H54 (cell line): ENCODE measurements at regions not wholly inside any gene's neighbourhood (a gene's known extent, or its start where the extent isn't known, plus 50 kb on each side); places are given as distances from the start of the nearest gene placed in this dataset.

Experiments
- DNase-seq: peaks from one replicate; pipeline ENCODE4 v3.0.0; 2011; ENCODE audit warnings: low spot score, mixed read lengths; ENCODE audit not compliant: insufficient read length
- FAIRE-seq: peaks from 3 replicates; lab custom pipeline; 2011; peaks lifted over from hg19 to GRCh38; lab: Jason Lieb, UNC
- POLR2A ChIP-seq: IDR thresholded peaks from 2 replicates; pipeline ENCODE4 v1.6.1; 2011; ENCODE audit warnings: low read depth, mild to moderate bottlenecking, low read length

DNA sequence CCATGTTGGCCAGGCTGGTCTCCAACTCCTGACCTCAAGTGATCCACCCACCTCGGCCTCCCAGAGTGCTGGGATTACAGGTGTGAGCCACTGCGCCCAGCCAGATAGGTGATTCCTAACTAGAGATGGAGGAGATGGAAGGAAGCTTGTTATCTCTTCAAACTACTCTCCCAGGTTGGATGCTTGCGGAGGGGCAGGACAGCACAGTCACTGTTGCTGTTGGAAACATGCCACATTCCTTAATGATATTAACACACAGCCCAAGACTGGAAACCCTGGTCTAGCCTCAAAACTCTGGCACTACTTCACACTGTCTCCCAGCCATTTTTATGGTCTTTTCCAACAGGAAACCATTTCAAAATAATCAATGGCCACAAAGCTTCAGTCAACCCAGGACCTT, 468.8 kb upstream of the NRP1 start:
- DNase-seq, result no peak
- no peak for TF ChIP-seq POLR2A
- FAIRE-seq, result no peak

DNA sequence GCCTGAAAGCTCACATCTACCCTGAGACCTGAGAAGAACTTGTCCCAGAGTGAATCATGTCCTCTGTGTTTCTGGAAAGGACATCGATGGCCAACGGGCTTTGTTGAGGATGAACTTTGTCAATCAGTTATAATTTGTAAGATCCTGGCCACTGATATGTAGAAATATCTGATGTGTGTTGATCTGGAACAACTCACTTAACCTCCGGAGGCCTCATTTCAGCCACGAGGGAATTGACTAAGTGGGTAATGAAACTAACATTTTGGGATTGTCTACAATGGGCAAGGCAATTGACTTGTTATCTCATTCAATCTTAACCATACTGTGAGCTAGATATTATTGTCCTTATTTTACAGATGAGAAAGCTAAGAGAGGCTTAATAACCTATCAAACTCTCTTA, 468.1 kb upstream of the NRP1 start:
- TF ChIP-seq POLR2A, result no peak
- FAIRE-seq, result no peak
- no peak for DNase-seq

DNA sequence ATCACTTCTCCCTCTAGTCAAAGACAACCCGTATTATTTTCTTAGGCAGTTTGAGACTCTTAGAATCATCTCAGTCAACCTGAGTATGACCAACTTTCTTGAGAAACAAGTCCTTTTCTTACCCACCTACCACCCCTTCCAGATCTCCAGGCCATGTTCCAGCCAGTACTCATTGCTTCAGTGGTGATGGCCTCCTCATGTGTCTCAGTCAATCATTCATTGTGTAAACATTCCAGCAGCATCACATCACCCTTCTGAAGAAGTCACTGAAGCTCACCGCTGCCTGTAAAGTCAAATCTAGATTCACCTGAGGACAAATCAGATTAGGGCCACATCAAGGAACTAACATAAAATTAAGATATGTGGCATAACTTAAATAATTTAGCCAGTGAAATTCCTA, 467.2 kb upstream of the NRP1 start:
- FAIRE-seq (no peak), DNase-seq (no peak)
- TF ChIP-seq POLR2A, result no peak

DNA sequence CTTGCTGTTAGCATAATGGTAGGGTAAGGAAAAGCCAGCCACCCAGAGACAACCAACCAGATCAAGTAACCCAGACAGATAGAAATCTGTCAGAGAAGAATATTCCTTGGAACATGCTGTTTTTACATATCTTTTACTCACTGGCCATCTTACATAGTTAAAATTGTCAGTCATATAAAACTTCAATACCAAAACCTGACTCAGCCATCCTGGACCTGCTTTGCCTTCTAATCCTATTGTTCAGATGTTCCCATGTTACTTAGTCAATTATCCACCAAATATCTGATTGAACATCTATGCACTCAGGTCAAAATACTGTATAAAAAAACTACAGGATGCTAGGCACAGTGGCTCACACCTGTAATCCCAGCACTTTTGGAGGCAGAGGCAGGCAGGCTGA, 466.5 kb upstream of the NRP1 start:
- no peak for FAIRE-seq
- DNase-seq, result no peak

DNA sequence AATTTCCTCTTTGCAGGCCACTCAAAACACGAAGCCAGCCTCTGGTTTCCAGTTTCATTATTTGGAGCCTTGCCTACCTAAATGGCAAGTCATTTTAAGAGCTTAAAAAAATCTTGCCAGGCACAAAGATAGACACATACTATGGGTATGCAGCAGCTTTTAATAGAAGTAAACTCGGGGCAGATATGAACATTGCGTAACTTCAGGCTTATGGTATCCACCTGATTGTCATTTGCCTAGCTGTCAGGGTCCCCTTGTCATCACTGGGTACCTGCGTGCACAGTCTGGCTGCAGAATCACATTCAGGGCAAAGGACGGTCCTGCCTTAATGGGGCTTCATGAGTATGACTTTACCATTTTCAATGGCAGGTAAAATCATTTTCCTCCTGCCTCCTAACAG, 466.1 kb upstream of the NRP1 start:
- no peak for TF ChIP-seq POLR2A
- FAIRE-seq, result no peak
- no peak for DNase-seq

More for the DNA sequence above, 466.5 kb upstream of the NRP1 start:
- no peak for TF ChIP-seq POLR2A

DNA sequence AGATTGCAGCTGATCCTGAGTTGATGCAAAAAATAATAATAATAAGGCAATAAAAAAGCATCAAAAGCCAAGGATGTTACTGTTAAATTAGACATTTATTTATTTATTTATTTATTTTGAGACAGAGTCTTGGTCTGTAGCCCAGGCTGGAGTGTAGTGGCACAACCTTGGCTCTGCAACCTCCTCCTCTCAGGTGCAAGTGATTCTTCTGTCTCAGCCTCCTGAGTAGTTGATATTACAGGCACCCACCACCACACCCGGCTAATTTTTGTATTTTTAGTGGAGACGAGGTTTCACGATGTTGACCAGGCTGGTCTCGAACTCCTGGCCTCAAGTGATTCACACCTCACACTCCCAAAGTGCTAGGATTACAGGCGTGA, 465.5 kb upstream of the NRP1 start:
- no peak for FAIRE-seq
- DNase-seq, result no peak
- no peak for TF ChIP-seq POLR2A

DNA sequence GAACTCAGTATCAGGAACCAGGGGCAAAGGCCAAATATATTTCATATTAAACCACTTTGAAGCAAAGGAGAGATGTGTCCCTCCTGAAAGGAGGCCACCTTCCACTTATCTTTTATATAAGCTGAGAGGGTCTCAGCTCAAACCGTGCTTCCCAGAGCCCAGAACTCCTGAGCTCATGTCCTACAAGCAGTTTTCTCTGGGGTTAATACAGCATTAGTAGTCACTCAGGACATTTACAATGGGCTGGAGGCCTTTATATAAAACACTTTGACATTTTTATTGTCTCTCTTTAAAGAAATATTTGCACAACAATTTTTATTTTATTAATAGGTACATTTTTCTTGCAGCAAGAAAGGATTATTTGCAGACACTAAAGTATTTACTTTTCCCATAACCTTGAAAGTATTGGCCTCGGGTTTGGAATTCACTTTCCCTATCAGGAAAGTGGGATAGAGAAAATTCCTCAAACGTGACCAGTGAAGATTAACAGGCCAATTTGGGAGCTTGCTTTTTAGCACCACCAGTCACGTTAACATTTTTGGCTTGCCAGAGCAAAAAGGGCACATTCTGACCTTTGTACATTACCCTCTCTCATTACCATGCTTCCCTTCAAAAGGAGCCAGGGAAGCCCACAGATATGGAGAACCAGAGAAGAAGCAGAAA, 464.9 kb upstream of the NRP1 start:
- TF ChIP-seq POLR2A, result no peak
- FAIRE-seq (no peak), DNase-seq (no peak)

DNA sequence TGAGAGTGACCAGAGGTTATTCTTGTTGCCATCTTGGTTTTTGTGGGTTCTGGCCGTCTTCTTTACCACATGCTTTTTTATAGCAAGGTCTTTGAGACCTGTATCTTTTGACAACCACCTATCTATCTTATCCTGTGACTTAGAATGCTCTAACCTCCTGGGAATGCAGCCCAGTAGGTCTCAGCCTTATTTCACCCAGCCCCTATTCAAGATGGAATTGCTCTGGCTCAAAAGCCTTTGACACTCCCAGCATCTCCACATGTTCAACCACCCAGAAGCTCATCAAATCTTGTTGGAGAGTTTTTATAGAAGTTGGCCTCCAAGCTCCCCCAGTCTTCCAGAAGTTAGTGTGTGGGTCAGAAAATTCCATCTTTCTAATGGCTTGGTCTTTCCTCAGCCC, 464.3 kb upstream of the NRP1 start:
- no peak for DNase-seq

DNA sequence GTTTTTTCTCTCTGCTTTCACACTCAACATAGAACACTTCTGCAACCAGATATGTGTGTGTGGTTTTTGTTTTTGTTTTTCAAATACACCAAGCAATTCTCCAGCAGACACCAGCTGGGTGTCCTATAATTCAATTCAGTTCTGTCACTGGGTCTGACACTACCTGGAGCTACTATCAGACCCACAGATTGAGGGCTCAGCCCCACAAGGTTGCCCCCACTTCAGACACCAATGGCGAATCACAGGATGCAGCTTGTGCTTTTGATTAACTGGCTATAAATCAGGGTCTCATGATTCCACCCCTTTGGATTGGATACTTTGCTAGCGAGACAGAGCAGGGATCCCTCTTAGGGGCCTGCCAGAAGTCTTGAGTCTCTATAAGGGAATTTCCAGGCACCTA, 462.2 kb upstream of the NRP1 start:
- no peak for DNase-seq
- no peak for FAIRE-seq
- no peak for TF ChIP-seq POLR2A

More for the DNA sequence above, 464.3 kb upstream of the NRP1 start:
- no peak for TF ChIP-seq POLR2A
- no peak for FAIRE-seq

DNA sequence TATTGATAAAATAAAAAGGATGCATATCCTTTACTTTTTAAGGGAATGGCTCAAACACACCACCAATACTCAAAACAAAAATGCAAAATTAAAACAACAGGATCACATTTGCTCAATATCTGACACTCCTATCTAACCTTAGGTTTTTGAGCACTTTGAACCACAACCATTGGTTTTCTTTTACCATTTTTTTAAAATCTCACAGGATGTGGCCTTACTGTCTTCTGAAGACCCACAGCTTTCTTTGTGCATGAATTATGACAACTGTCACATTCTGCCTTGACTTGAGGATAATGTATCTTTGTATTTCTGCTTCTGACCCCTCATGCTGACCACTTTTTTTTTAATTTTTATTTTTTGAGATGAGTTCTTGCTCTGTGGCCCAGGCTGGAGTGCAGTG, 461.1 kb upstream of the NRP1 start:
- TF ChIP-seq POLR2A, result no peak
- DNase-seq, result no peak
- no peak for FAIRE-seq

DNA sequence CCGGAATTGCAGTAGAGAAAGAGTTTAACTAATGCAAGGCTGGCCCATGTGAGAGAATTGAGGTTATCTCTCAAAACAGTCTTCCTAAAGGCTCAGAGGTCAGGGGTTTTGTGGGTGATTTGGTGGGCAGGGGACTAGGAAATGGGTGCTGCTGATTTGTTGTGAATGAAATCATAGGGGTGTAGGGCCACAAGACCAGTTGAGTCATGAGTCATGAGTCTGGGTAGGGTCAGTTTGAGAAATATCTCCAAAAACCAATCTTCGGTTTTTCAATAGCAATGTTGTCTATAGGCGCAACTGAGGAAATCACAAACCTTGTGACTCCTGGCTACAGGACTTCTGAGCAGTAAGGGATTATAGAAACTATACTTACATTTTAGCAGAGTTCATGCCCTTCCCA, 460.0 kb upstream of the NRP1 start:
- no peak for FAIRE-seq

DNA sequence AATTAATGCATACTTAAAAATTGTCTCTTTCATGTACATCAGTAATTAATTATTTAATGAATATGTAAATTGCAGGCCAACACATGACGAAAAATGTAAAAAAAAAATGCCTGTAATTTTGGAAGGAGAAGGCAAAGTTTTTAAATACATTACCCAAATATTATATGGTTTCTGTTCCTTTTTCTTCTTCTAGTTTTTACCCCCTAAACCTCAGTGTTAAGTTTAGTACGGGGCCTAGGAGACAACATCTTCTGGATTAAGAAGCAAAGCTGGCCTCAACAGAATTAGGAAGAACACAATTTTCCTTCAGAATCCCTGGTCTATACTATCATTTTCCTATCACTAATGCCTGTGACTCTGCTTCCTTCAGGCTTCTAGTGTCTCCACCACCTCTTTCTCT, 459.3 kb upstream of the NRP1 start:
- TF ChIP-seq POLR2A, result no peak
- DNase-seq, result no peak
- no peak for FAIRE-seq

More for the DNA sequence above, 460.0 kb upstream of the NRP1 start:
- no peak for TF ChIP-seq POLR2A
- no peak for DNase-seq

DNA sequence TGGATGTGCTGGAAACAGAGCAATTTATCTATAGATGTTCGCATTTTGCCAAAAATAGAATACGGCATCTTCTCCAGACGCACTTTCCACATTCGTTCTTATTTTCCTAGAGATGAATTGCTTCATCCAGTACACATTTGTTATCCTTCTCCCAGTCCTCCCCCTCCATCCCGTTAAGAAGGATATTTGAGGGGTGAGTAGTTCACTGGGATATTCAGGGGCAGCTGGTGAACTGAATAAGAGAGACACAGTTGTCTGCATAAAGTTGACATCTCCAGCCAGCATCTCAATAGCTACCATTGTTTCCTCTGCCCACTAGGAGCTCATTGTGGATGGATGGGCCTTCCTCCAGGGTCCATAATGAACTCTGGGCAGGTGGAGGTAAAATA, 456.8 kb upstream of the NRP1 start:
- FAIRE-seq (no peak), DNase-seq (no peak)

DNA sequence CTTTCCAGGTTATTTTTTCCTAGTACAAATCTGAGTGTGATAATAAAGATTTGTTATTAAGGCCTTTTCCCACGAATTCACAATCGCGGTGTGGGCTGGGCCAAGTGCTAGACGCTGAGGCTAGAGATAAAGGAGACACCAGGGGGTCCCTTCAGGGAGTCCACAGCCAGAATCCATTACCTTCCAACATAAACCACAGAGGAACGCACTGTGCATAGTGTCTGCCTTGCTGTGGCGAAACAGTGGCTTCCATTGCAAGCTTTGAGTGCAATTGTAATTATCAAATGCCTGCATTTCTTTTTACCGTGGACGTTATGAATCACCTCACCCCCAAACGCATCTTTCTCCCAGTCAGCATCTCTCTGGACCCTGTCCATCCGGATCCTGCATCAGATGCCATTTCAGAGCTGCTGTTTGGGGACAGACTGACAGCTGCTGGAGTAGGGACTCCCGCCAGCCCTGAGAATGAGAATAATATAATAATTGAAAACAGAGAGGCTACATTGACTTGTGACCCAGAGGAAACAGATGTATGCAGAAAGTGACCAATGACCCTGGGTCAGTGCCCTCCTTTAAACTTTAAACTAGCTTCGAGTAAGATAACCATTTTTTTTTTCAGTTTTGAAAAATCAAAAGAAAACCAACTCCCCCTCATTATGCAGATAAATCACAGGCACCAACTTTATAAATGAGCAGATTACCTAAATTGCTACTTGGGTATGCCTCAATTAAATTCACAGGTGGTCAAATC, 456.2 kb upstream of the NRP1 start:
- DNase-seq (no peak), FAIRE-seq (no peak)
- TF ChIP-seq POLR2A, result no peak

More for the DNA sequence above, 456.8 kb upstream of the NRP1 start:
- no peak for TF ChIP-seq POLR2A

DNA sequence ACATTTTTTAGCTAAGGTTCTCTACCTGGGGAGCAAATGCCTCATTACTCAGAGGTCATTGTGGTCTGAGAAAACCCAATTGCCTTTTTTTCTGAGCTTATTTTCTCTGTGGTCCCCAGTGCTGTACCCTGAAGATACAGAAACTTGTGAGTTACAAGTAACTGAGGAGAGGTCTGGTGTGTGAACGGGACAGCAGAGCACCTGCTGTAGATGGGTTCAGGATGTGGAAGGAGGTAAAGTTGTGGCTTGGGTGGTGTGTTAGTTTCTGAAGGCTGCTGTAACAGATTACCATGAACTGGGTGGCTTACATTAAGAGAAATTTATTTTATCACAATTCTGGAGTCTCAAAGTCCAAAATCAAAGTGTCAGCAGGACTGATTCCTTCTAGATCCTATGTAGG, 449.1 kb upstream of the NRP1 start:
- FAIRE-seq, result no peak
- no peak for DNase-seq
- TF ChIP-seq POLR2A, result no peak
